Activated gamma-delta T cell treated with Interleukin-2 at 50 U/mL for 16 hours (primary cell): ENCODE measurements at regions not wholly inside any gene's neighbourhood (a gene's known extent, or its start where the extent isn't known, plus 50 kb on each side); places are given as distances from the start of the nearest gene placed in this dataset.

Experiments used
- DNase-seq: peaks from one replicate; pipeline ENCODE4 v3.0.0-alpha.2; 2020

GRCh38 chr4:155546451-155546850 is 120.2 kb upstream of the GUCY1A1 start:
- DNase-seq: no peak

GRCh38 chr4:155545456-155545855 is 121.2 kb upstream of the GUCY1A1 start:
- no peak for DNase-seq

- DNase-seq: no peak
These were observed 122.1 kb upstream of the GUCY1A1 start for GRCh38 chr4:155544547-155544946.

GRCh38 chr4:155543126-155543765 is 123.4 kb upstream of the GUCY1A1 start:
- DNase-seq: no peak

- DNase-seq: no peak
These were observed 124.2 kb upstream of the GUCY1A1 start for GRCh38 chr4:155542415-155542814.

- DNase-seq: no peak
These were observed 124.9 kb upstream of the GUCY1A1 start for GRCh38 chr4:155541716-155542115.

GRCh38 chr4:155540698-155541097 is 126.0 kb upstream of the GUCY1A1 start:
- DNase-seq: no peak

- no peak for DNase-seq
These were observed 126.9 kb upstream of the GUCY1A1 start for GRCh38 chr4:155539746-155540145.

GRCh38 chr4:155535802-155536454 is 130.7 kb upstream of the GUCY1A1 start:
- no peak for DNase-seq

GRCh38 chr4:155532373-155533085 is 134.1 kb upstream of the GUCY1A1 start:
- no peak for DNase-seq

GRCh38 chr4:155530857-155531256 is 135.8 kb upstream of the GUCY1A1 start:
- DNase-seq: no peak

- DNase-seq: no peak
These were observed 136.4 kb upstream of the GUCY1A1 start for GRCh38 chr4:155530290-155530689.

GRCh38 chr4:155529716-155530115 is 136.9 kb upstream of the GUCY1A1 start:
- DNase-seq: no peak

GRCh38 chr4:155529272-155529671 is 137.4 kb upstream of the GUCY1A1 start:
- DNase-seq: no peak

- DNase-seq: no peak
These were observed 140.0 kb upstream of the GUCY1A1 start for GRCh38 chr4:155526452-155527169.

GRCh38 chr4:155524926-155525455 is 141.7 kb upstream of the GUCY1A1 start:
- DNase-seq: no peak

GRCh38 chr4:155523358-155523757 is 143.3 kb upstream of the GUCY1A1 start:
- no peak for DNase-seq

GRCh38 chr4:155522201-155522600 is 144.4 kb upstream of the GUCY1A1 start:
- no peak for DNase-seq

- no peak for DNase-seq
These were observed 144.6 kb upstream of the MAP9 start for GRCh38 chr4:155521382-155521781.

- no peak for DNase-seq
These were observed 138.8 kb upstream of the MAP9 start for GRCh38 chr4:155515444-155516075.

GRCh38 chr4:155514628-155515027 is 137.9 kb upstream of the MAP9 start:
- DNase-seq: no peak

GRCh38 chr4:155512817-155513216 is 136.1 kb upstream of the MAP9 start:
- DNase-seq: no peak

- DNase-seq: no peak
These were observed 135.3 kb upstream of the MAP9 start for GRCh38 chr4:155512046-155512445.
